ENCODE measurements at regions not wholly inside any gene's neighbourhood (a gene's known extent, or its start where the extent isn't known, plus 50 kb on each side); places are given as distances from the start of the nearest gene placed in this dataset.

DNA sequence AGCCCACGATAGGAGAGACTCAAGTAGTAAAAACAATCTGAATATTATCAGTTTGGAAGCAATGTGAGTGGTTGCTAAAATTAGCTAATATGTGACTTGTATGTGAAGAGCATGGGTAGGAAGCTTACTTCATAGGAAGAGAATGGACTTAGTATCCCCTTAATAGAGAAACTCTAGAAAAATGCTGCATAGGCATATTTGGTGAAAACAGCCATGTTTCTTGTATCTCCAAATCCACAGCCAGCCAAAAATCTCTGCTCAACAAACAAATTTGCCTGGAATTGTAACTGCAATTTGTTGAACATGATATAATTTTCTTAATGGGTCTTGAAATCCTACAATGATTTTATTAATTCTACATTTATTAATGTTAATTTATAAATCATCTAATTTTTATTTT, 1252.9 kb upstream of the TMEM132C start:
- DNase-seq (ENCODE audit: low spot score), result no peak
- TF ChIP-seq, protein P1, sequence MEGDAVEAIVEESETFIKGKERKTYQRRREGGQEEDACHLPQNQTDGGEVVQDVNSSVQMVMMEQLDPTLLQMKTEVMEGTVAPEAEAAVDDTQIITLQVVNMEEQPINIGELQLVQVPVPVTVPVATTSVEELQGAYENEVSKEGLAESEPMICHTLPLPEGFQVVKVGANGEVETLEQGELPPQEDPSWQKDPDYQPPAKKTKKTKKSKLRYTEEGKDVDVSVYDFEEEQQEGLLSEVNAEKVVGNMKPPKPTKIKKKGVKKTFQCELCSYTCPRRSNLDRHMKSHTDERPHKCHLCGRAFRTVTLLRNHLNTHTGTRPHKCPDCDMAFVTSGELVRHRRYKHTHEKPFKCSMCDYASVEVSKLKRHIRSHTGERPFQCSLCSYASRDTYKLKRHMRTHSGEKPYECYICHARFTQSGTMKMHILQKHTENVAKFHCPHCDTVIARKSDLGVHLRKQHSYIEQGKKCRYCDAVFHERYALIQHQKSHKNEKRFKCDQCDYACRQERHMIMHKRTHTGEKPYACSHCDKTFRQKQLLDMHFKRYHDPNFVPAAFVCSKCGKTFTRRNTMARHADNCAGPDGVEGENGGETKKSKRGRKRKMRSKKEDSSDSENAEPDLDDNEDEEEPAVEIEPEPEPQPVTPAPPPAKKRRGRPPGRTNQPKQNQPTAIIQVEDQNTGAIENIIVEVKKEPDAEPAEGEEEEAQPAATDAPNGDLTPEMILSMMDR (IDR thresholded peaks at IDR 0.05; ENCODE audit: extremely low read depth, insufficient read depth, missing control alignments), result no peak
- in situ Hi-C loops (cut with MboI; ENCODE audit: low pct_unique_long_range_greater_than_20kb, low sequenced_read_pairs, unreplicated experiment), result no loop called here

DNA sequence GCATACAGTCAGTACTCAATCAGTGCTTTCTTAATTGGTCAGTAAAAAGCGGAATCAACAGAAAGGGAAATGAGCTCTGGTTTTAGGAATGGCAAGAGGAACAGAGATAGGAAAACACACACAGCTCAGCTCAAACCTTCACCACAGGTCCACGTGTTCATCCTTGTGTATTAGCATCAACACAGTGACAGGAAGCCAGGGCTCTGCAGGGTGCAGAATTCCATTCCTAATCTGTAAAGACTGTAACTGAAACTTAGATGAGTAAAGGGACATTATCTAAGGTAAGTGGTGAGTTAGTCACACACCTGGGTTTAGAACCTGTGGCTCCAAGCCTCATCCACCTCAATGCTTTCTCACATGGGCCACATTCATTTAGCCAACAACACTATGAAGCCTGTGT, 1242.2 kb upstream of the TMEM132C start:
- TF ChIP-seq, protein P1 (IDR thresholded peaks at IDR 0.05; ENCODE audit: extremely low read depth, insufficient read depth, missing control alignments), result no peak
- in situ Hi-C loops (cut with MboI; ENCODE audit: low pct_unique_long_range_greater_than_20kb, low sequenced_read_pairs, unreplicated experiment), result no loop called here
- DNase-seq (ENCODE audit: low spot score), result no peak

DNA sequence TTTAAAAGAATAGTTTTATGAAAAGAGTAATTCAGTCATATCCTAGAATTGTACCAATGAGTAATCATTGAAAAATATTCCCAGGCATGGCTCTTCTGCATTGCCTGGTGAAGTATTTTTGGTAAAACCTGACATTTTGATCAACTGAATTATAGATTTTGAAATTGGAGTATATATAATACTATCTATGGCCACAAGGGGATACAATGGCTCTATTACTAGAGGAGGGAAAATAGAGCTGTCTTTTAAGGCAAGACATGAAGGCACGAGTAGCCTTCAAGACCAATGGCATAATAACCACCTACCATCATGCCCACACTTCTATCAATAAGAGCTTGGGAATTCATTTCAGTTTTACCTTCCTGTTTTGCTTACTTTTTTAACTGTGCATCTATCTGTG, 1241.4 kb upstream of the TMEM132C start:
- TF ChIP-seq, protein P1 (IDR thresholded peaks at IDR 0.05; ENCODE audit: extremely low read depth, insufficient read depth, missing control alignments), result peak; percentile 1
- in situ Hi-C loops (cut with MboI; ENCODE audit: low pct_unique_long_range_greater_than_20kb, low sequenced_read_pairs, unreplicated experiment), result no loop called here
- DNase-seq (ENCODE audit: low spot score), result no peak

DNA sequence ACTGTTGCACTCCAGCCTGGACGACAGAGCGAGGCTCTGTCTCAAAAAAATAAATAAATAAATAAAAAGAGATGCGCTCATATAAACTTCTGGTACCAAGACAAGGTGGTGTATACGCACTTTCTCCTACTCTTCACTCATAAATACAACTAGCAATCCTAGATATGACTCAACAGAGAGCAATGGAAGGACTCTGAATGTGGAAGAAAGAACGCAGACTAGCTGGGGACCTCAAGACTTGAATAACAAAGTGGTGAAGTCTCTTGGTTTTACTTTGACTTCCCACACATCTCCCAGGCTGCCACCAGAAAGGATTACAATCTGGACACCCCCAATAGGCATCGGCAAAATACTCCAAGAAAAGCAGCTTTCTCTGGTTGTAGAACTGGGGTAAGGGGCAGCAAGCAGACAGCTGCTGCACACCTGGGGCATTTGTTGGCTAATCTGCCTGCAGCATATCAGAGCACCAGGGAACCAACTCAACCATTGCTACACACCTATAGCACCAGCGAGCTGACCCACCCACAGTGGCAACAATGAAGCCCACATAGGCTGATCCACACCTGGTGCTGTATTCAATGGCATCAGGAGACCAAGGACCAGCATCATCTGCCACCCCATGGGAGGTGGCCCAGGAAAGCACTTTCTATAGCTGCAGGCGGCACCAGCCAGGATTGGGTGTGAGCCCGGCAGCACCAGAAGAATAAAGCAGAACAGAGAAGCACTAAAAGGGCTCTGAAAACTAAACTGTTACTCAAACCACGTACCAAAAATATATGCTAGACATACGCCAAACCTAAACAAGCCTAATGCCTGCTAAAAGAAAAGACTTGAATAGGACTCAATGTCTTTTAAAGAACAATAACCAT, 1231.7 kb upstream of the TMEM132C start:
- TF ChIP-seq, protein P1 (IDR thresholded peaks at IDR 0.05; ENCODE audit: extremely low read depth, insufficient read depth, missing control alignments), result no peak
- no peak for DNase-seq (ENCODE audit: low spot score)
- in situ Hi-C loops (cut with MboI; ENCODE audit: low pct_unique_long_range_greater_than_20kb, low sequenced_read_pairs, unreplicated experiment), result no loop called here

DNA sequence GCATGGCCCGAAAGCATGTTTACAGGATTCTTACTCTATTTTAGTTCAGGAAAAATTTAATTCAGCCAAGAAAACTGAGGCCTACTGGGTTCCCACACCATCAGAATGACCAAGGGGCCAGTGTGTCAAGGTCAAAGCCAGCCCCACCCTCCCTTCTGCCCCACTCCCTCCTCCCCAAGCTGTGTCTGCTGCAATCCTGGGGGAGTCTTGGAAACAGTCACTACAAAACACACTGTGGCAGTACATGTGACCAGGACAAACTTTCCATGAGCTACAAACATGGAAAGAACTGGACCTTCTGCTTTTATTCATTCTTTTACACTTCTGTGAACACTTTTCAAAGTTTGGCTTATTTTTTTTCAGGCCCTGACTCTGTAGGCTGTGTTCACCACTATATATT, 1228.8 kb upstream of the TMEM132C start:
- TF ChIP-seq, protein P1 (IDR thresholded peaks at IDR 0.05; ENCODE audit: extremely low read depth, insufficient read depth, missing control alignments), result no peak
- in situ Hi-C loops (cut with MboI; ENCODE audit: low pct_unique_long_range_greater_than_20kb, low sequenced_read_pairs, unreplicated experiment), result no loop called here
- DNase-seq (ENCODE audit: low spot score), result no peak

DNA sequence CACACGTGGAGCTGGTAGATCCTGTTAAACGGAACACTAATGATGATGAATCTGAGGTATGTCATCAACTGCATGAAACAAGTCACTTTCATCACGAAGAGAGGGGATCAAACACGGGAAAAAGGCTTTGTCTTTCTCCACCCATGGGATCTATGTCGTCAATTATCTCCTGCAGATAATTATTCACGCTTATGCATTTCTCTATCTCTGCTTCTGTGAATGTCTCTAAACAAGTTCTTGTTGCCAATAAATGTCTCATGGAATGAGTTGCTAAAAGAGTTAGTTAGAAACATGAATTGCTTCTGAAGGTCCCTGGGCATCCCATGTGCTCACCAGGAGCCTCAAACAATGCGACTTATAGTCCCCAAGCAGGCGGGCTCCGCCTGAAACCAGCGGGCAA, 1228.2 kb upstream of the TMEM132C start:
- TF ChIP-seq, protein P1 (IDR thresholded peaks at IDR 0.05; ENCODE audit: extremely low read depth, insufficient read depth, missing control alignments), result no peak
- in situ Hi-C loops (cut with MboI; ENCODE audit: low pct_unique_long_range_greater_than_20kb, low sequenced_read_pairs, unreplicated experiment), result no loop called here
- no peak for DNase-seq (ENCODE audit: low spot score)

Data from GM13977 (cell line).